ENCODE measurements at regions not wholly inside any gene's neighbourhood (a gene's known extent, or its start where the extent isn't known, plus 50 kb on each side); places are given as distances from the start of the nearest gene placed in this dataset.

DNA sequence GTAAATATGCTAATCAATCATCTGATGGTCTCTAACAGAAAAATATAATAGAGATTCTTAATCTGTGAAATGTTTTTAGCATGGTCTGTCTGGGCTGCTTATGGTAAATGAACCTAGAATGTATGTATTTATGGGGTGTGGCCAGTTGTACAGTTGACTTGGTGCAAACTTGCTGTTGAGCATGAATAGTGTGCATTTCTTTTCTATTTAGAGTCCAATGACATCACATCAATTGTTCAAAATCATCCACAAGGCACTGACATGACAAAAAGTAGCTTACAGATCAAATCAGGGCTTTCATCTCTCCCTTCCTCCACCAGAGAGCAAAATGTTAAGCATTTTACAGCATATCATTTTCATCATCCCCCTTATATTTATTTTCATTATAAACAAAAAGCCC is 1010.3 kb downstream of the KCNT2 start:
- TF ChIP-seq, protein P1, sequence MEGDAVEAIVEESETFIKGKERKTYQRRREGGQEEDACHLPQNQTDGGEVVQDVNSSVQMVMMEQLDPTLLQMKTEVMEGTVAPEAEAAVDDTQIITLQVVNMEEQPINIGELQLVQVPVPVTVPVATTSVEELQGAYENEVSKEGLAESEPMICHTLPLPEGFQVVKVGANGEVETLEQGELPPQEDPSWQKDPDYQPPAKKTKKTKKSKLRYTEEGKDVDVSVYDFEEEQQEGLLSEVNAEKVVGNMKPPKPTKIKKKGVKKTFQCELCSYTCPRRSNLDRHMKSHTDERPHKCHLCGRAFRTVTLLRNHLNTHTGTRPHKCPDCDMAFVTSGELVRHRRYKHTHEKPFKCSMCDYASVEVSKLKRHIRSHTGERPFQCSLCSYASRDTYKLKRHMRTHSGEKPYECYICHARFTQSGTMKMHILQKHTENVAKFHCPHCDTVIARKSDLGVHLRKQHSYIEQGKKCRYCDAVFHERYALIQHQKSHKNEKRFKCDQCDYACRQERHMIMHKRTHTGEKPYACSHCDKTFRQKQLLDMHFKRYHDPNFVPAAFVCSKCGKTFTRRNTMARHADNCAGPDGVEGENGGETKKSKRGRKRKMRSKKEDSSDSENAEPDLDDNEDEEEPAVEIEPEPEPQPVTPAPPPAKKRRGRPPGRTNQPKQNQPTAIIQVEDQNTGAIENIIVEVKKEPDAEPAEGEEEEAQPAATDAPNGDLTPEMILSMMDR (IDR thresholded peaks at IDR 0.05), result no peak
- no peak for TF ChIP-seq POLR2A (IDR thresholded peaks at IDR 0.05)

All from thyroid gland (tissue), 4 donors.